Adipocyte (in vitro differentiated cells): ENCODE measurements at regions not wholly inside any gene's neighbourhood (a gene's known extent, or its start where the extent isn't known, plus 50 kb on each side); places are given as distances from the start of the nearest gene placed in this dataset.

Source experiments
- DNase-seq: peaks from one replicate; pipeline ENCODE4 v3.0.0-alpha.2; 2015; ENCODE audit warnings: low read depth
- H3K27me3 ChIP-seq: replicated peaks from 2 replicates; pipeline ENCODE4 v1.7.0; 2013; ENCODE audit warnings: mild to moderate bottlenecking, low read length, moderate library complexity; ENCODE audit not compliant: control insufficient read depth, insufficient read depth
- H3K36me3 ChIP-seq: 2 replicates; pipeline ENCODE4 v1.7.0; 2013; ENCODE audit warnings: low read length, mild to moderate bottlenecking, moderate library complexity; ENCODE audit not compliant: control insufficient read depth, insufficient read depth, severe bottlenecking
- H3K4me1 ChIP-seq: 2 replicates; pipeline ENCODE4 v1.7.0; 2013; ENCODE audit warnings: mild to moderate bottlenecking, low read length, moderate library complexity; ENCODE audit not compliant: control insufficient read depth, insufficient read depth
- H3K4me3 ChIP-seq: 2 replicates; pipeline ENCODE4 v1.7.0; 2013; ENCODE audit warnings: mild to moderate bottlenecking, low read length, moderate library complexity
- H3K9ac ChIP-seq: 2 replicates; pipeline ENCODE4 v1.7.0; 2013; ENCODE audit warnings: mild to moderate bottlenecking, low read length, moderate library complexity
- H3K9me3 ChIP-seq: 2 replicates; pipeline ENCODE4 v1.7.0; 2013; ENCODE audit warnings: mild to moderate bottlenecking, low read length, moderate library complexity; ENCODE audit not compliant: control insufficient read depth

DNA sequence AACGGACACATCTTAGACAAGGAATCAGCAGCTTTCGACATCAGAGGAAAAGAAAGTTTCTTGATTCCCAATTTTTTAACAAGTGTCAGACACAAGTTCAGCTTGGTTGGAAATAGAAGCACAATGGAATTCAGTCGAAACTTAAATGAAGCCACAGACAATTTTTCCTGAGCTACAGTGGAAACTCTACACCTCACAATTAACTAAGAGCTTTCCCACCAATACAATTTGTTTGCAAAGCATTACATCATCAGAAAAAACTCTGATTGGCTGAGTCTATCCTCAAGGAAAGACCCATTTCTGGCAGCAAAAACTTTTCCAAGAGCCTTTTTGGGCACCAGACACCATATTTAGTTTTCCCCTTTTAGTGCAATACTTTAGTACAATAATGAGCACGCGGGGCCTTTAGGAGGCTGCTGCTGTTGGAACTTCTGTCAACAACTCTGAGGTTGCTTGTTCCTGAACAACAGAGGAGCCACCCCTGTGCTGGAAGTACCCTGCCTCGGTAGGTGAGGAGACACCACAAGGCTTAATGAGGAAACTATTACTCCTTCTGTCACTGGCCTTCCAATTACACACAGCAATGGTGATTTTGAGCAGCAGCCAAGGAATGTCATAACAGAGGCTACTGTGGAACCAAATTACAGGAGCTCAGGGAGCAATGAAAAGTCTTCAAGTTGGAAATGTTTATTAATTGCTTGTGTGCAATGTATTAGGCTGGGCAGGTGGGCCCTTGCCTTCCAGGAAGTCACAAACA is 61.9 kb upstream of the BARX2 start:
- no peaks in the 10 kb centered on the region for H3K36me3 ChIP-seq
- H3K9ac ChIP-seq, result no peak overlapping the region
- H3K4me1 ChIP-seq, result no peaks in the 10 kb centered on the region
- H3K27me3 ChIP-seq, result peaks cover 23% of the 10 kb centered on the region
- no peaks in the 10 kb centered on the region for H3K9me3 ChIP-seq
- DNase-seq, result peak; percentile 39
- no peak overlapping the region for H3K4me3 ChIP-seq

DNA sequence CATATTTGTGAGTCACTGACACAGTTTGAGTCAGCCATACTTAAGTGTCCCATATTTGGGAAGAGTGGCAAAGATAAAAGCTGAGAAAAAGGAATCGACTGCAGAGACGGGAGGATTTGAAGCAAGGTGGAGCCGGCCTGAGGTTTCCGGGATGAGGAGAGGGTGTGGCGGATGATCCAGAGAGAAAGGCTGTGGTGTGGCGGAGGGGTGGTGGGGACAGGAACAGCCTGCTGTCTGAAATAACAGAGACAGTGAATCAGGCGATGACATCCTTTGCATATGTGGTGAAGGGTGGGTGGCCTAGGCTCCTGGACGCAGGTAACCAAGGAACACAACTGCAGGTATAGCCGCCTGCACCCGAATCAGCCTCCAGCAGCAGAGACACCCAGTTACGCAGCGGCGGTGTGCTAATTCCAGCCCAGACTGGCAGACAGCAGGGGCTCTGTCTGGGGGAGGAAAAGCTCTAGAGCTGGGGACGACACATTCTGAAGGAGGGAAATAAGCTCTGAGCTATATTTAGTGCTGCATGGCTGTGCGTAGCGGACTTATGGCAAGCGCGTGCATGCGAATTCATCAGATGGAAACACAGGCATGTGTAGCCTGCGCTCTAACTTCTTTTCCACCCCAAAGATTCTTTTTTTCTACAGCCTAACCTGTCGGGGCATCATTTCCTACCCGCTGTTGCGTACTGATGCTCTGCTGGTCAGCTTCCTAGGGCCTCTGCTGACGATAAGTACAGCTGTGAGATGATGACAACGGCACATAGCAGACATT is 62.7 kb upstream of the BARX2 start:
- Histone ChIP-seq H3K27me3 (peaks cover 26% of the 10 kb centered on the region), H3K9me3 (no peaks in the 10 kb centered on the region), H3K36me3 (no peaks in the 10 kb centered on the region), H3K4me3 (no peak overlapping the region), H3K9ac (no peak overlapping the region), H3K4me1 (no peaks in the 10 kb centered on the region)
- DNase-seq, result no peak

DNA sequence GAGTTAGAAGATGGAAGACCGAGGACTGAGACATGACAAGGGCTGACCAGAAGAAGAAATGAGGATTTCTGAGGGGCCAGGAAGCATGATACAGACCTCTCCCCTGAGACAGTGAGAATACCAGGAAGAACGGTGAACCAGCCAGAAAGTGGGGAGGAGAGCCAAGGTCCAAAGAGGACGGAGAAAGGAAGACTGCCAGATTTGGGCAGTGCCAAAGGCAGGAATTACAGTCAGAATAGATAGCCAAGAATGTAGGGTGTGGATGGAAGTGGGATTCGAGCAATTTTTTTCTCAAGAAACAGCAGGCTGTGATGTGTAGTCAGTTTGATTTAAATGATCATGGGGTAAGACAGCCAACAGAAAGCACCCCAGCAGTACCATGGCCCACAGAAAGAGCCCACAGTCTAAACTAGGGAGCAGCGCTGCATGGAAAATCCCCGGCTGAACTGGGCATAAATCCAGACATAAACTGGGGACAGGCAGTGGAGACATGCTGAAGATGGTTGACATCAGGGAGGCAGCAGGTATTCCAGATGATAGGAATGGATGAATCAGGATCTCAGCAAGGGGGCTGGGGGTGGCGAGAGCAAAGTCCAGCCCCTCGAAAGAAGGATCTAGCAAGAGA is 67.3 kb upstream of the BARX2 start:
- H3K36me3 ChIP-seq, result no peaks in the 10 kb centered on the region
- peaks cover 2% of the 10 kb centered on the region for H3K9me3 ChIP-seq
- no peak overlapping the region for H3K9ac ChIP-seq
- no peak overlapping the region for H3K4me3 ChIP-seq
- peaks cover 11% of the 10 kb centered on the region for H3K27me3 ChIP-seq
- no peak for DNase-seq
- no peaks in the 10 kb centered on the region for H3K4me1 ChIP-seq

DNA sequence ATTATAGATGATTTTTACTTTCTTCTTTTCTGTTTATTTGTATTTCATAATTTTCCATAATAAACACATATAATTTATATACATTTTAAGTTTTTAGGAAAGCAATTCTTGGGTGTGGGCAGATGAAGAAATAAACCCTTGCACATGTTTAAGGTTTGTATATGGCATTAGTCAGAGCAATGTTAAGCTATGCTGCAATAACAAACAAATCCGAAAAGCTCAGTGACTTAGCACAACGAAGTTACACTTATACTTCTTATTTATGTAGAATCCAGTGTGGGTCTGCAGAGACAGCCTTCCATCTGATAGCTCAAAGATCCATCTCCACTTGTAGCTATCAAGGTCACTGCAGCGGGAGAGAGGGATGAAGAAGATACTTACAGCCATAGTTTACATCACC is 68.5 kb upstream of the BARX2 start:
- H3K36me3 ChIP-seq, result no peaks in the 10 kb centered on the region
- DNase-seq, result no peak
- H3K4me1 ChIP-seq, result no peaks in the 10 kb centered on the region
- peaks cover 11% of the 10 kb centered on the region for H3K27me3 ChIP-seq
- H3K4me3 ChIP-seq, result no peak overlapping the region
- H3K9ac ChIP-seq, result no peak overlapping the region
- H3K9me3 ChIP-seq, result peaks cover 2% of the 10 kb centered on the region

DNA sequence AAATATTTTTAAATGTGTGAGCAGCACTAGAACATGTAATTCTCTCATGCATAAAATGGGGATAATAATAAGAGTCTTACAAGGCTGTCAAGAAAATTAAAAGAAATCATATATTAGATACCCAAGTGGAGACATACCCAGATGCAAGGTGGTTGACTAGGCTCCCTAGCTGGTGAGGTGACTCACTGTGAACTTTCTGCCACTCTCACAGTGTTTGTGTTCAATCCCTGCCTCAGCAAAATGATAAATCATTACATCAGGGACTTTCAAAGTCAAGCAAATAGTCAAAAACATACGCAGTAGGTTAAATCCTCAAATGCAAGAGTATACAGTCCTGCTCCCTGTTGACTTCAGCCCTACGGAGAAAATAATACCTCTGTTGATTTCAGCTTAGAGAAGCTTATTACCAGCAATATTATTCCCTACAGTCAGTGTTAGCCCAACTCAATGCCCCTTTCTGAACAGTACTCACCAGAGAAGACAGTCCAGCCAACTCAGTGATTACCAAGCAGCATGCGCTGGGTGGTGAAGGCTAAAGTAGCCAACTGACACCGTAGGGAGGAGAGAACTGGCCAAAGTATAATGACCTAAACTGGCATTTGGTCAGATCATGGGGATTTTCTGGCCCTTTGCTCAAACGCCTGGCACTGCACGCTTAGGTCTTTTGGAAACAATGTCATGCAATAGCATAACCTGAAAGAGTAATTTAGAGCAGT is 73.1 kb upstream of the BARX2 start:
- Histone ChIP-seq H3K9me3 (peaks cover 2% of the 10 kb centered on the region), H3K36me3 (no peaks in the 10 kb centered on the region), H3K9ac (no peak overlapping the region), H3K4me1 (no peaks in the 10 kb centered on the region), H3K27me3 (peaks cover 4% of the 10 kb centered on the region), H3K4me3 (no peak overlapping the region)
- DNase-seq, result no peak

DNA sequence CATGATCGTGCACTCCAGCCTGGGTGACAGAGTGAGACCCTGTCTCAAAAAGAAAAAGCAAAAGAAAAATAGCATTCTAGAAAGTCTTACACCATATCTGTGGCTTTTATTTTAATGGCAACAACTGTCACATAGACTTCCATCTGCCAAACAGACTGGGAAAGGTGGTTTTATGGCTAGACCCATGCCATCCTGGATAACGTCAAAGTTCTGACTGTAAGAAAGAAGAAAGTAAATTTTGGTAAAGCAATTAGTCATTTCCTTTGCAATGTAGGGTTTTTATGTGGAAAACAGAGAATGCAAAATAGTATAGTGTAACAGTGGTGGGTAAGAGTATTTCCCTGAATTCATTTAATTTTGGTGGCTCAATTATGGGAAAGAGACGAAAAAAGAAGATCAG is 75.5 kb upstream of the BARX2 start:
- Histone ChIP-seq H3K4me1 (no peaks in the 10 kb centered on the region), H3K4me3 (no peak overlapping the region), H3K36me3 (no peaks in the 10 kb centered on the region), H3K27me3 (peaks cover 4% of the 10 kb centered on the region), H3K9ac (no peak overlapping the region), H3K9me3 (no peaks in the 10 kb centered on the region)
- DNase-seq, result no peak

DNA sequence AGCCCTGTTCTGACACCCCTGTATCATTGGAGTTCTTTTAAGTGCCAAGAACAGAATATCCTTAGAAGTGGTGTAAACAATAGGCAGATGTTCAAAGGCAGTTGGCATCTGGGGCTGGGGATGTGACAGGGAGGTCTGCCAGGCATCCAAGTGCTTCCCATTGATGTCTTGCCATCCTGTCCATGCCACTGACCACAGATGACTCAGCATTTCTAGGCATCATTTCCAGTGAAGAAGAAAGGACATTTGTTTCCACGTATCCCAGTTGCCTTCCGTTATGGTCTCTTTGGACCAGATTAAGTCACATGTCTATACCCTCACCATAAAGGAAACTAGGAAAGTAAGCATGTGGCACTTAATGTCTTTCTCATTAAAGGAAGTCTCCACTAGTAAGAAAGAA is 76.7 kb upstream of the BARX2 start:
- Histone ChIP-seq H3K9me3 (no peaks in the 10 kb centered on the region), H3K4me3 (no peak overlapping the region), H3K27me3 (peaks cover 4% of the 10 kb centered on the region), H3K9ac (no peak overlapping the region), H3K4me1 (no peaks in the 10 kb centered on the region), H3K36me3 (no peaks in the 10 kb centered on the region)
- no peak for DNase-seq

DNA sequence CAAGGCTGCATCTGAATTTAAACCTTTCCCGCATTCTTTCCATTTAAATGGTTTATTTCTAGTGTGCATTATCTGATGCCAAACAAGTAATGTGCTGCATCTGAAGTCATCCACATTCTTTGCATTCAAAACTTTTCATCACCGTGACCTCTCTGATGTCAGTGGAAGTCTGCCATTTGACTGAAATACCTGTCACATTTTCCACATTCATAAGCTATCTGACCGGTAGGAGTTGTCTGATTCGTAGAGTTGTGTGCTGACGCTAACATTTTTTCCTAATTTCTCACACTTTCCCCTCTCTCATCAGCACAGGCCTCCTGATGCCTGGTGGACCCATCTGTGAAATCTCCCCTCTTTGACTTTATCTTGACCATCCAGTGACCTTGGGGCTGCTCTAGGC is 79.9 kb upstream of the BARX2 start:
- Histone ChIP-seq H3K4me1 (no peaks in the 10 kb centered on the region), H3K9ac (no peak overlapping the region), H3K36me3 (no peaks in the 10 kb centered on the region), H3K9me3 (no peaks in the 10 kb centered on the region), H3K4me3 (no peak overlapping the region), H3K27me3 (peaks cover 4% of the 10 kb centered on the region)
- peak; percentile 3 for DNase-seq

DNA sequence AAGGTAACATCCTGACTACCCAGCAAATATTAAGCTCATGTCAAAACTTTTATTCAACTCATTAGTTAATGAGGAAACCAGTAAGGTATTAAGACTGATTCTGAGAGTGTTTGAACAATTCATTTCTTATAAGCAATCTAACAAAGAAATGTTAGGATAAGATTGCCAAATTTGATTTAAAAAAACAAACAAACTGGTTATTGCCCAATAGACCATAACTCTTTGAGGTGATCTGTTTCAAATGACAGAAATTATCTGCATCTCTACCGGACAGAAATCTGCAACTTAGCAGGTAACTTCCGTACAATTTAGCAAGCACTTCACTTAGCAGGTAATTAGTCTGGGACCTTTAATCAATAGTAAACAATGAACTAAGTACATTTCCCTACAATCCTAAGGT is 82.9 kb upstream of the BARX2 start:
- Histone ChIP-seq H3K9me3 (no peaks in the 10 kb centered on the region), H3K36me3 (no peaks in the 10 kb centered on the region), H3K27me3 (peaks cover 13% of the 10 kb centered on the region), H3K4me3 (no peak overlapping the region), H3K9ac (no peak overlapping the region), H3K4me1 (peaks cover 4% of the 10 kb centered on the region)
- DNase-seq, result no peak

DNA sequence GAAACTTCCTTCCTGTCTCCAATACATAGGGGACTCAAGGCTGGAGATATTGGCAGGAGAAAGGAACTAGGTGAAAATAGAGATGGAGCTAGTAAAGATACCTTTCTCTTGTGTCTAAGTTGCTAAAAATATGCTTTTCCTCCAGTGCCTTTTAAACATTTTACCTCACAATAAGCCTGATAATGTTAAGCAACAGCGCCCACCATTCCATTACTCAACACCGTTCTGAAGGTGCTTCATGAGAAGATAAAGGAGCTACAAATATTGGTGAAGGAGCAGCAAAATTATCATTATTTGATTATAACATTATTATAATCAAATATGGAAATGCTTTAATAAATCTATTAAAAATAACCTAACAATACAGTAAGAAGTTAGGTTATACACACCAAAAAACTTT is 83.6 kb upstream of the BARX2 start:
- H3K4me3 ChIP-seq, result no peak overlapping the region

DNA sequence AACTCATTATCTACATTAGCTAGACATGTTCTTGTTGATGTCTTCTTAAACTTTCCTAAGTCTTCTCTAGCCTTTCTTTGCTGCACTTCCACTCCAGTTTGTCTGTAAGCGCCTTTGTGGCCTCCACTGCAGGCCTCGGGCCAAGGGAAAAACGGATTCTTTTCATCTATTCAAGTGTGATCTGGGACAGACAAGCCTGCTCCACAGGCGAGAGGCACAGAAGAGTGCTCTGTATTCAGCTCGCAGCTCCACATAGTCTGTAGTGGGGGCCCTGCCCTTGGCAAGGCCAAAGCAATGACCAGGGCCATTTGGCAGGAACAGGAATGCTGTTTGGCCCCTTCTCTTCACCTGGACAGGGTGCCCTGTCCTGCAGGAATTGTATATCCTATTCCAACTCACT is 84.1 kb upstream of the BARX2 start:
- Histone ChIP-seq H3K9ac (no peak overlapping the region), H3K27me3 (peaks cover 13% of the 10 kb centered on the region), H3K4me3 (no peak overlapping the region), H3K9me3 (no peaks in the 10 kb centered on the region), H3K4me1 (peaks cover 12% of the 10 kb centered on the region), H3K36me3 (no peaks in the 10 kb centered on the region)
- no peak for DNase-seq

More for the DNA sequence above, 83.6 kb upstream of the BARX2 start:
- Histone ChIP-seq H3K27me3 (peaks cover 13% of the 10 kb centered on the region), H3K9ac (no peak overlapping the region), H3K36me3 (no peaks in the 10 kb centered on the region), H3K4me1 (peaks cover 9% of the 10 kb centered on the region), H3K9me3 (no peaks in the 10 kb centered on the region)
- DNase-seq, result no peak
